ENCODE measurements at regions not wholly inside any gene's neighbourhood (a gene's known extent, or its start where the extent isn't known, plus 50 kb on each side); places are given as distances from the start of the nearest gene placed in this dataset.
A peak's percentile ranks its signal among the peaks of the same experiment; 100 is the strongest.
"Not testable (repeated sequence)": the region's sequence is repeated elsewhere in the genome, so short reads cannot be mapped to it uniquely, and the experiment has no call there.

- no peak for DNase-seq (ENCODE audit: low spot score)
These were observed 738.1 kb upstream of the CHRM3 start for GRCh38 chr1:238648296-238648695.

- DNase-seq (ENCODE audit: low spot score) = peak; percentile 57
These were observed 738.5 kb upstream of the CHRM3 start for GRCh38 chr1:238647877-238648276.

GRCh38 chr1:238642231-238642630 lies 744.1 kb upstream of the CHRM3 start:
- no peak for DNase-seq (ENCODE audit: low spot score)

GRCh38 chr1:238639861-238640260 lies 746.5 kb upstream of the CHRM3 start:
- DNase-seq (ENCODE audit: low spot score) = no peak

GRCh38 chr1:238628110-238628509 lies 737.4 kb upstream of the ZP4 start:
- DNase-seq (ENCODE audit: low spot score) = no peak

GRCh38 chr1:238624776-238625175 lies 734.1 kb upstream of the ZP4 start:
- no peak for DNase-seq (ENCODE audit: low spot score)

- DNase-seq (ENCODE audit: low spot score) = no peak
These were observed 730.7 kb upstream of the ZP4 start for GRCh38 chr1:238621405-238621804.

GRCh38 chr1:238619652-238620051 lies 728.9 kb upstream of the ZP4 start:
- DNase-seq (ENCODE audit: low spot score) = no peak

- no peak for DNase-seq (ENCODE audit: low spot score)
These were observed 720.7 kb upstream of the ZP4 start for GRCh38 chr1:238611406-238611805.

- no peak for DNase-seq (ENCODE audit: low spot score)
These were observed 717.4 kb upstream of the ZP4 start for GRCh38 chr1:238608144-238608543.

GRCh38 chr1:238606896-238607295 lies 716.2 kb upstream of the ZP4 start:
- DNase-seq (ENCODE audit: low spot score) = peak; percentile 9

GRCh38 chr1:238606457-238606856 lies 715.7 kb upstream of the ZP4 start:
- no peak for DNase-seq (ENCODE audit: low spot score)

- DNase-seq (ENCODE audit: low spot score) = no peak
These were observed 713.6 kb upstream of the ZP4 start for GRCh38 chr1:238604357-238604756.

- DNase-seq (ENCODE audit: low spot score) = not testable (repeated sequence)
These were observed 710.9 kb upstream of the ZP4 start for GRCh38 chr1:238601604-238602003.

- DNase-seq (ENCODE audit: low spot score) = no peak
These were observed 706.0 kb upstream of the ZP4 start for GRCh38 chr1:238596703-238597102.

- no peak for DNase-seq (ENCODE audit: low spot score)
These were observed 701.9 kb upstream of the ZP4 start for GRCh38 chr1:238592621-238593020.

- no peak for DNase-seq (ENCODE audit: low spot score)
These were observed 699.2 kb upstream of the ZP4 start for GRCh38 chr1:238589843-238590435.

- no peak for DNase-seq (ENCODE audit: low spot score)
These were observed 692.1 kb upstream of the ZP4 start for GRCh38 chr1:238582816-238583215.

GRCh38 chr1:238581332-238581731 lies 690.6 kb upstream of the ZP4 start:
- no peak for DNase-seq (ENCODE audit: low spot score)

GRCh38 chr1:238568735-238569134 lies 678.0 kb upstream of the ZP4 start:
- DNase-seq (ENCODE audit: low spot score) = no peak

GRCh38 chr1:238562341-238562740 lies 671.6 kb upstream of the ZP4 start:
- DNase-seq (ENCODE audit: low spot score) = no peak

- DNase-seq (ENCODE audit: low spot score) = no peak
These were observed 668.0 kb upstream of the ZP4 start for GRCh38 chr1:238558746-238559145.

- no peak for DNase-seq (ENCODE audit: low spot score)
These were observed 667.4 kb upstream of the ZP4 start for GRCh38 chr1:238558156-238558555.

- DNase-seq (ENCODE audit: low spot score) = no peak
These were observed 661.5 kb upstream of the ZP4 start for GRCh38 chr1:238552271-238552670.

- no peak for DNase-seq (ENCODE audit: low spot score)
These were observed 658.4 kb upstream of the ZP4 start for GRCh38 chr1:238549137-238549536.
